ENCODE measurements at regions not wholly inside any gene's neighbourhood (a gene's known extent, or its start where the extent isn't known, plus 50 kb on each side); places are given as distances from the start of the nearest gene placed in this dataset.

DNA sequence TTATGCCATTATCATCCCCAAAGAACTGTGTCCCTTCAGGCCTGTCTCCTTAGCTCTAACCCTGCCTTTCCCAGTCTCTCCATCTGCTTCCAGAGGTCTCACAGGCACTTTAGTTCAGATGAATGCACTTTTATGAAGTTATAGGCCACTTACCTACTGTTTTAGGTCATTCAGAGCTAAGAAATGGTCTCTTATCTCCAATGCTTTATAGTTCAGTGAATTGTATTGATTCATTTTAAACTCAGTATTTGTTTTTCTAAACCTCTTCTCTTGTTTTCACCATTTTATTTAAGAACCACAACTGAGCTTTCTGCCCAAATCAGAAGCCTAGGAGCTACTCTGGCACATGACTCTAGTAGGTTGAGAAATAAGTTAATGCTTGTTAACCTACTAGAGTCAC lies 197.5 kb upstream of the ATP2B1 start:
- Histone ChIP-seq H3K9ac (ENCODE audit: insufficient read length) (no peak overlapping the region), H3K36me3 (ENCODE audit: insufficient read depth, low read length) (no peaks in the 10 kb centered on the region), H3K4me3 (no peak overlapping the region), H3K9me3 (ENCODE audit: low read depth, low read length) (no peaks in the 10 kb centered on the region), H3K27ac (no peak overlapping the region)
- TF ChIP-seq EZH2 (IDR thresholded peaks at IDR 0.05) (no peak), POLR2AphosphoS5 (IDR thresholded peaks at IDR 0.05; ENCODE audit: borderline replicate concordance, low read depth, low read length) (no peak), FOXP2 (optimal IDR thresholded peaks at IDR 0.05; ENCODE audit: control extremely low read depth, extremely low read length, insufficient read depth) (no peak)
- DNase-seq (ENCODE audit: low read depth, low spot score) = no peak

DNA sequence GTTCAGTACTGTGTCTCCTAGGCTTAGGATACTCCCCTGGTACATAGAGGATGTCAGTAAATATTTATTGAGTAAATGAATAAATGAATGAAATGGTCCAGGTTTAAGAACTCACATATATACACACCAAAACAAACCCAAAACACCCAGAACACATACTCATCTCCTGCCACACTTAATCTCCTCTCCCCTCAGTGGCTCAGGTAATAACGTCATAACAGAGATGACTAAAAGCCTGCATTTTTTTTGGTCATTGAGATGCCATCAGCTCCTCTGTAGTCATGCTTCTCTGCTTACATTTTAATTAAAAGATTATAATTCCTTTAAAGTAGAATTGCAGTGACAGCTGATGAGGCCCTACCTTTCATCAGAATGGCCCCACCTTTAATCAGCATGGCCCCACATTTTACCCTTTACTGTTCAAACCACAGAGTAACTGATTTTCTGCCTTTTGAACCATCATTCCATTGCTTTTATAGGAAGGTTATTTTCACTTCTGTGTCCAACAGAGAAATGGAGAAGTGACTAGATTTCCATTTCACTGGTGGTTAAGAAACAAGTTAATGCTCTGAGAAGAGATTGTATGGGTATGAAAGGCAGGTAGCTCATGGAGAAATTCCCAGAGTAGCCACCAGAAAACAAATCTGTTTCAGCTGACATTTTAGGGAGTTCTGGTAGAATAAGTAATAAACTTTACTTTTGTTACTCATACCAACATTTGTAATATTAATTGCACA lies 193.4 kb upstream of the ATP2B1 start:
- no peaks in the 10 kb centered on the region for H3K9me3 ChIP-seq (ENCODE audit: low read depth, low read length)

DNA sequence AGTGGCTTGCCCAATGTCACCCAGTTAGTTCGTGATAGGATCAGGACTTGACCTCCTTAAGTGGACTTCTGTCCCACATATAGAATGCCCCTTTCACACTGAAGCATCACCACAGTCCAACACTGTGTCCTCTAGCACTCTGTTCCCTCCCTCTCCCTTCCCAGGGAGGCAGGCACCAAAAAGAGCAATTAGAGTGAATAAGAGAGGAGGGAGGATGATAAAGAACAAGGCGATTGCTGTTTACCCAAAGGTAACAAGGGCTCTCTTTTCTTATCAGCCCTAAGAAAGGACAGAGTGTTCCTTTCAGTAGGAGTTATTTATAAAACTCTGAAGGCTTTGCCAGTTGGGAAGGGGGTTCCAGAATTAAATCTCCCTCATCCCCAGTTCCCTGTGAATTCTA lies 192.7 kb upstream of the ATP2B1 start:
- Histone ChIP-seq H3K9ac (ENCODE audit: insufficient read length) (no peak overlapping the region), H3K27ac (no peak overlapping the region), H3K9me3 (ENCODE audit: low read depth, low read length) (no peaks in the 10 kb centered on the region), H3K4me3 (no peak overlapping the region), H3K36me3 (ENCODE audit: insufficient read depth, low read length) (no peaks in the 10 kb centered on the region)
- no peak for DNase-seq (ENCODE audit: low read depth, low spot score)
- TF ChIP-seq EZH2 (IDR thresholded peaks at IDR 0.05) = no peak
- TF ChIP-seq POLR2AphosphoS5 (IDR thresholded peaks at IDR 0.05; ENCODE audit: borderline replicate concordance, low read depth, low read length) = no peak
- TF ChIP-seq FOXP2 (optimal IDR thresholded peaks at IDR 0.05; ENCODE audit: control extremely low read depth, extremely low read length, insufficient read depth) = no peak

More for the DNA sequence above, 193.4 kb upstream of the ATP2B1 start:
- H3K36me3 ChIP-seq (ENCODE audit: insufficient read depth, low read length) = no peaks in the 10 kb centered on the region
- no peak for DNase-seq (ENCODE audit: low read depth, low spot score)
- no peak overlapping the region for H3K4me3 ChIP-seq
- TF ChIP-seq FOXP2 (optimal IDR thresholded peaks at IDR 0.05; ENCODE audit: control extremely low read depth, extremely low read length, insufficient read depth) (no peak), EZH2 (IDR thresholded peaks at IDR 0.05) (no peak), POLR2AphosphoS5 (IDR thresholded peaks at IDR 0.05; ENCODE audit: borderline replicate concordance, low read depth, low read length) (no peak)
- H3K27ac ChIP-seq = no peak overlapping the region
- no peak overlapping the region for H3K9ac ChIP-seq (ENCODE audit: insufficient read length)

DNA sequence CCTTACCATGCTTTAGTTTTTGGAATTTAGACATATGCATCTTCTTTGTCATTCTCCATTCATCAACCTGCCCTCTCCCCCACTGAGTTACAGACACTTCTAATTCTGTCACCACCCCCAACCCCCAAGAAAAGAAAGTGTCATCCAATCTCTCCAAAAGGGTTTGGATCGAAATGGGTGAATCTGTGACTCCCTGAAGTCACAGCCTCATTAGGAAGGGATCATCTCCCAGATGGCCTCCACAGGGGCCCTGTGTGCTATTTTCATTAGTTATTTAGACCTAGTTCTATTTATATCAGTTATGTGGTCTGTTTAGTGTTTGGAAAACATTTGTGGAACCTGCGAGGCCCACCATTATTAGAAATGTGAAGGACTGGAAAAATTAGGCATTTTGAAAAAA lies 191.0 kb upstream of the ATP2B1 start:
- H3K27ac ChIP-seq = no peak overlapping the region
- no peaks in the 10 kb centered on the region for H3K9me3 ChIP-seq (ENCODE audit: low read depth, low read length)
- no peak overlapping the region for H3K4me3 ChIP-seq
- DNase-seq (ENCODE audit: low read depth, low spot score) = no peak
- H3K9ac ChIP-seq (ENCODE audit: insufficient read length) = no peak overlapping the region
- H3K36me3 ChIP-seq (ENCODE audit: insufficient read depth, low read length) = no peaks in the 10 kb centered on the region
- TF ChIP-seq EZH2 (IDR thresholded peaks at IDR 0.05) = no peak

DNA sequence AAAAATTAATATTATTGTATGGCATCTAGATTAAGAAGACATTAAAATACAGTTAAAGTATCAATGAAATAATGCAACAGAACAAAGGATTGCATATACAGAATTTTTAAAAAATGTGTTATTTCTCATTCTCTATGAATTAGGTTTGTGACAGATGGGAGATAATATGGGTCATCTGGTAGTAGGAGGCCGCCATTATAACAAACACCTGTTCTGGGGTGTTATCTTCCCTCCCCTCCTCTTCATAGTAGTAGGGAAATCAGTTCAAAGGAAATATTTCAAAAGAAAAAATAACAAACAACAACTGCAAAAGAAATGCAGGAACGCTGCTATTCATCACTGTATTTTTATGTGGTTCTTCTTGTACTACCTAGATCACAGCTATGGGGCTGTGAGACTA lies 187.0 kb upstream of the ATP2B1 start:
- Histone ChIP-seq H3K27ac (no peak overlapping the region), H3K9me3 (ENCODE audit: low read depth, low read length) (no peaks in the 10 kb centered on the region), H3K9ac (ENCODE audit: insufficient read length) (no peak overlapping the region), H3K36me3 (ENCODE audit: insufficient read depth, low read length) (no peaks in the 10 kb centered on the region), H3K4me3 (no peak overlapping the region)
- DNase-seq (ENCODE audit: low read depth, low spot score) = no peak
- no peak for TF ChIP-seq FOXP2 (optimal IDR thresholded peaks at IDR 0.05; ENCODE audit: control extremely low read depth, extremely low read length, insufficient read depth)
- no peak for TF ChIP-seq POLR2AphosphoS5 (IDR thresholded peaks at IDR 0.05; ENCODE audit: borderline replicate concordance, low read depth, low read length)

DNA sequence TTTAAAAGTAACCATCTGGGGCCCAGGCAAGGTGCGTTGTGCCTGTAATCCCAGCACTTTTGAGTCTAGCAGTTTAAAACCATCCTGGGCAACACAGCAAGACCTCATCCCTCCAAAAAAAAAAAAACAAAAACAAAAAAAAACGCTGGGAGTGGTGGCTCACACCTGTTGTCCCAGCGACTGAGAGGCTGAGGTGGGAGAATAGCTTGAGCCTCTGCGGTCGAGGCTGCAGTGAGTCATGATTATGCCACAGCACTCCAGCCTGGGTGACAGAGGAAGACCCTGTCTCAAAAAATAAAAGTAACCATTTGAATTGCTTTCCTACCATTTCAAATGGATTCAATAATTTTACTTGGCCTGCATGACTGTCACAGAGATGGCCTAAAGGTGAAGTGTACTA lies 186.5 kb upstream of the ATP2B1 start:
- Histone ChIP-seq H3K4me3 (no peak overlapping the region), H3K27ac (no peak overlapping the region), H3K9ac (ENCODE audit: insufficient read length) (no peak overlapping the region), H3K9me3 (ENCODE audit: low read depth, low read length) (no peaks in the 10 kb centered on the region), H3K36me3 (ENCODE audit: insufficient read depth, low read length) (no peaks in the 10 kb centered on the region)
- DNase-seq (ENCODE audit: low read depth, low spot score) = no peak
- TF ChIP-seq FOXP2 (optimal IDR thresholded peaks at IDR 0.05; ENCODE audit: control extremely low read depth, extremely low read length, insufficient read depth) = no peak
- TF ChIP-seq POLR2AphosphoS5 (IDR thresholded peaks at IDR 0.05; ENCODE audit: borderline replicate concordance, low read depth, low read length) = no peak
- no peak for TF ChIP-seq EZH2 (IDR thresholded peaks at IDR 0.05)

DNA sequence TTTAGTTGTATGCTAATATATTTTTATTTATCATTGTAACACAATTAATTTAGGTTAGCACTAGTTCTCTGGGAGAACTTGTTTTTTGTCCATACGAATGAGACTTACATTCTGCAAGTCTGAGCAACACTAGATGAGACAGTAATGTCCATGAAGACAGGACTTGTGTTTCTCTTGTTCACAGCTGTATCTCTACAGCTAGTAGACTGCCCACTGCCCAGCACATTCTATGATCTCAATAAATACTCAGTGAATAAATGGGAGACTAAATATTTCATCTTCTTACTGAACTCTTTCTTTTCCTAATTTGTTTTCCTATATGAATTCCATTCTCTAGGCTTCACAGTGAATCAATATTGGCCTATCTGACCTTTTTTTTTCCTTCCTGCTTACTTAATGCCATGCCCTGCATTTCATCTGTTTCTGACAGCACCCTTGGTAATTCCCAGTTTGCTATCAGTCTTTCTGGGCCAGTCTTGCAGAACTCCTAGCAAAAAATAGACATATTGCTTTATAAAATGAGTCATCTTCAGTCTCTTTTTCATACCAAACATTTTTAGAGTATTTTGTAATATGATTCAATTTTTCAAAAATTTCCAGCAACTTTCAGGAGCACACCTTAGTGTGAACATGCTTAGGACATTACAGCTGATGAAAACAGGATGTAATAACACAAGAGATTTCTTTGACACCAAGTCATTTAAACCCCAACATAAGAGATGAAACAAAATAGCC lies 185.5 kb upstream of the ATP2B1 start:
- TF ChIP-seq POLR2AphosphoS5 (IDR thresholded peaks at IDR 0.05; ENCODE audit: borderline replicate concordance, low read depth, low read length) (no peak), FOXP2 (optimal IDR thresholded peaks at IDR 0.05; ENCODE audit: control extremely low read depth, extremely low read length, insufficient read depth) (no peak), EZH2 (IDR thresholded peaks at IDR 0.05) (no peak)
- Histone ChIP-seq H3K4me3 (no peak overlapping the region), H3K27ac (no peak overlapping the region), H3K36me3 (ENCODE audit: insufficient read depth, low read length) (no peaks in the 10 kb centered on the region), H3K9me3 (ENCODE audit: low read depth, low read length) (no peaks in the 10 kb centered on the region), H3K9ac (ENCODE audit: insufficient read length) (no peak overlapping the region)
- DNase-seq (ENCODE audit: low read depth, low spot score) = no peak

DNA sequence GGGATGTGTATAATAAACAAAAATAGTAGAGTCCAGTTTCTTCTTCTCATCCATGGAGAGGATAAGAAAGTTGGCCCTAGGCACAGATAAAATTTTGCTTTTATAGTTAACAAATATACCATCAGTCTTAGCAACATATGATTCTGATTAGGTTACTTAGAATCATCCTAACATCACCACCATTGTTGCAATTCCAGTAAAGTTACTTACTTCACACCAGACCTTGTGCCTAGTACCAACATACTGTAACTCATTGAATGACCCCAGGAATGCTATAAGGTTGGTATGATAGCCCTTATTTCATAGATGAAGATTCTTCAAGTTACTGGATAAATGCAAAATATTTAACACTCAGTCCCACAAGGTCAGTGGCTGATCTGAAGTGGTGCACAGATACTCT lies 183.8 kb upstream of the ATP2B1 start:
- no peak for DNase-seq (ENCODE audit: low read depth, low spot score)
- no peak for TF ChIP-seq EZH2 (IDR thresholded peaks at IDR 0.05)
- TF ChIP-seq FOXP2 (optimal IDR thresholded peaks at IDR 0.05; ENCODE audit: control extremely low read depth, extremely low read length, insufficient read depth) = no peak
- TF ChIP-seq POLR2AphosphoS5 (IDR thresholded peaks at IDR 0.05; ENCODE audit: borderline replicate concordance, low read depth, low read length) = no peak

More for the DNA sequence above, 183.8 kb upstream of the ATP2B1 start:
- Histone ChIP-seq H3K9ac (ENCODE audit: insufficient read length) (no peak overlapping the region), H3K27ac (no peak overlapping the region), H3K36me3 (ENCODE audit: insufficient read depth, low read length) (no peaks in the 10 kb centered on the region), H3K9me3 (ENCODE audit: low read depth, low read length) (no peaks in the 10 kb centered on the region), H3K4me3 (no peak overlapping the region)
